ENCODE measurements at regions not wholly inside any gene's neighbourhood (a gene's known extent, or its start where the extent isn't known, plus 50 kb on each side); places are given as distances from the start of the nearest gene placed in this dataset.
"Not testable (repeated sequence)": the region's sequence is repeated elsewhere in the genome, so short reads cannot be mapped to it uniquely, and the experiment has no call there.

DNA sequence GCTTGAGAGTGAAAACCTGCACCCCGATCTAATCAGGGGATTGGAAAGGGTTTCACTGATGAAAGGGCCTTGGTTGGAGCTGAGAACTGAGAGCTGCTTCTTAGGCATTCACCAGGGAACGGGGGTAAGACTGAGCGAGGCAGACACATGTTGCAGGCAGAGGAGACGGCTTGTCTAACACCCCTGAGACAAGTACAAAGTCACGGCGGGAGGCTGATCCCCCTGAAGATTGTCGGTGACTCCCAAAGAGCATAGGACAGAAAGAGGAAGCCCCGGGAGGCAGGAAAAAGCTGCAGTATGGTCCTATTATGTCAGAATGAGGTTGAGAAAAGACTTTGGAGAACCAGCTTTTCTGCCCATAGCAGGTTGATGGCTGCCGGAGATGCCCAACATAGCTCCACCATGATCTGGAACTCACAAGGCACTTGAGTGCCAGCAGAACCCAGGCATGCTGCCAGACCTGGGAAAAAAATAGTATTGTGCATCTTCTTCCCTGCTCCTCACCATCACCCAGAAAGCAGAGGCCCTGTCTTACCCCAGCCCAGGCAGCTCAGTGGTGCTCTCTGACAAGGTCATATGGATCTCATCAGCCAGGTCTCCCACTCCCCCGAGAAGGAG is 463.9 kb upstream of the PROX1 start:
- DNase-seq (ENCODE audit: low read depth in 4 of 4, low spot score in 2 of 4): no peak

DNA sequence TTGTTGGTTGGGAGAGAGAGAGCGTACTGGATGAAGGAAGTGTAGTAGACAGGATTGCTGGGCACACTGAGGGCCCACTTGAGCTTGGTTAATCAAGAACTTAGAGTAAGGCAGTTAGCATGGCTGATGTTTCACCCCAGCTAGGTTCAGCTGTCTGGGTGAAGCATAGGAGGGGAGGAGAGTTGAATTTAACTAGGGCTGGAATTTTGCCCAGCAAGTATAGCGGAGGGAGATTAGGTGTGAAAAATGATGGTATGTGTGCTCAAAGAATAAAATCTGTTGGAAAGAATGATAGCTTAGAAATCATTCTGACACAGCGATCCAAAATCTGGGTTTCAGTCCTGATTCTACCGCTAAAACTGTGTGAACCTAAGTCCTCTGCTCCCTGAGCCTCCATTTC is 461.5 kb upstream of the PROX1 start:
- DNase-seq (ENCODE audit: low read depth in 4 of 4, low spot score in 2 of 4): no peak

- no peak for DNase-seq (ENCODE audit: low read depth in 4 of 4, low spot score in 2 of 4)
These were observed 457.0 kb upstream of the PROX1 start for GRCh38 chr1:213530611-213531320.

DNA sequence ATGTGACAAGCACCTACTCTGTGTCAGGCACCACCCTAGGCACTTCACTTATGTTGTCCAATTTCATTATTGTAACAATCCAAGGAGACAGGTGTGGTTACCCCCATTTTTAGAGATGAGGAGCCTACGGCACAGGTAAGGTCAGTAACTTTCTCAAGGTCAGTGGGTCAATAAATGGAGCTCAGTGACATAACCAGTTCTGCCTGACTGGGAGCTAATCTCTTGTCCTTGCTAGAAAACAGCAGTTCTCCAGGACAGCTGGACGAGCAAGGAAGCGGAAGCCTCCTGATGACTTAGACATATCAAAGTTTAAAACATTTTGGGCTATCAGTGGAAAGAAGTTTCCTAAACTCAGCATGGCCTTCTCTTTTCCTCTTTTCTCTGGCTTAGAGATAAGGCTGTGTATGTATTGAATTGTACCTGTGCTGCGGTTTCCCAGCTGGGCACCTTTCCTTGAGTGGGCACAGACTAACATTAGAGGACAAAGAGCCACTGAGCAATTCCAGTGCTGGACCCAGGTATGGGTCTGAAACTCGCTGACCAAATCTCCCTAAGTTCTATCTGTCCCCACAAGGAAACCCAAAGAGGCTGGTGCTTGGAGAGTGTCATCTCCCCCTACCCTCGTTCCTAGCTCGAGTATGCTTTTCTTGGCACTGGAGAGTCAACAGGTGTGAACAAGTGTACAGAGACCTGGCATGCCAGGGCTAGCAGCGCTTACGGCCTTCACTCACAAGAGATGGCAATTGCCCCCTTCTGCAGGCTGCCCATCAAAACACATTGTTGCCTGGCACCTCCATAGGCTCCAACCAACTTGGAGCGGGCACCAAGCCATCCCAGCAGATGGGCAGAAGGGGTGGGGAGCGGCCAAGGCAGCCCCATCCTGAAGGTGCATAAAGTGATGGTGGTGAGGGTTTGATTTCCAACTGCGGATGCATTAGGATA is 456.1 kb upstream of the PROX1 start:
- DNase-seq (ENCODE audit: low read depth in 4 of 4, low spot score in 2 of 4): no peak

GRCh38 chr1:213533125-213533524 is 454.6 kb upstream of the PROX1 start:
- DNase-seq (ENCODE audit: low read depth in 4 of 4, low spot score in 2 of 4): no peak

DNA sequence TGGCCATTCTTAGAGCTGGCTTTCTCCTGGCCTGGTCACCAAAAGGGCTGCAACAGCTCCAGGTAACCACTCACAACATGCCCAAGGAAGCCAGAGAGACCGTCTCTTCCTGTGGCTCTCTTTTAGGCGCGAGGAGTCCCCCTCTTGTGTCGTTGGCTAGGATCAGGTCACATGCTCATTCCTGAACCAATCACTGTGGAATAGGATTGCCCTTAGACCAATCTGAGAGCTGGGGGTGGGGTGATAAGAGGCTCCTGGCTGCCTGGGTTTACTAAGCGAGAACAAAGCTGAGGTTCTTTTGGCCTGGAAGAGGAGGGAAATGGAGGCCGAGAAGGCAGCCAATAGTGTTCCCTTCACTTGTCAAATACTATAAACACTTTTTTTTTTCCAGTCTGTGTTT is 452.1 kb upstream of the PROX1 start:
- DNase-seq (ENCODE audit: low read depth in 4 of 4, low spot score in 2 of 4): no peak

DNA sequence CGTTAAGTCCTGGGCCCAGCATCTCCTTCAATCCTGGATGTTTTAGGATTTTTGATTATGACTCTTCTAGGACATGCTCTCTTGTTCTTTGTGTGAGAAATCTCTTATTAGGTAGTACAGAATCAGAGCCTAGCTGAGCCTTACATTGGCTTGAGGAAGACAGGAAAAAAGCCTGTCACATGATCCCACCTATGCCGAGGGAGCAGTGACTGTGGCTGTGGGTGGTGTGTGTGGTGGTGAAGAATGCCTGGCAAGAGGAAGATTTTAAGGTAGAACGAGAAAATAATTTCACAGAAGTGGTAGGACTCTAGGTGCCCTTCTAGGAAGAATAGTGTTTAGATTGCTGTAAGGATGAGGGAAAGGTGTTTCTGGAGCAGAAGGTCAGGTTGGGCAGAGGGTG is 449.5 kb upstream of the PROX1 start:
- DNase-seq (ENCODE audit: low read depth in 4 of 4, low spot score in 2 of 4): no peak

DNA sequence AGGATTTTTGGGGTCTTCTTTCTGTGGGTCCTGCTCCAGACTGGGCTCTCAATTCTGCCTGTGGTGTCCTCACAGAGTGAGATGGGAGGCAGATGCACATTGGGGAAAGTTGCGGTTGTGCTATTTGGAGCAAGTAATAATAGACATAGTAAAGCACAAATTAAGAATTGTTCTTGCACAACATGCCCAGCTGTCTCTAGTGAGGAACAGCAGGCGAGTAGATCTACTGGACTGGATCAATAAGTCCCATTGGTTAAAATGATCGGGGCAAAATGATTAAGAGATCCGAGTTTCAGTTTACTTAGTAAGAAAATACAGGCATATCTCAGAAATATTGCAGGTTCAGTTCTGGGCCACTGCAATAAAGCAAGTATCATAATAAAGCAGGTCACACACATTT is 448.3 kb upstream of the PROX1 start:
- no peak for DNase-seq (ENCODE audit: low read depth in 4 of 4, low spot score in 2 of 4)

GRCh38 chr1:213541641-213542040 is 446.1 kb upstream of the PROX1 start:
- DNase-seq (ENCODE audit: low read depth in 4 of 4, low spot score in 2 of 4): no peak

GRCh38 chr1:213545181-213545580 is 442.6 kb upstream of the PROX1 start:
- not testable (repeated sequence) for DNase-seq (ENCODE audit: low read depth in 4 of 4, low spot score in 2 of 4)

DNA sequence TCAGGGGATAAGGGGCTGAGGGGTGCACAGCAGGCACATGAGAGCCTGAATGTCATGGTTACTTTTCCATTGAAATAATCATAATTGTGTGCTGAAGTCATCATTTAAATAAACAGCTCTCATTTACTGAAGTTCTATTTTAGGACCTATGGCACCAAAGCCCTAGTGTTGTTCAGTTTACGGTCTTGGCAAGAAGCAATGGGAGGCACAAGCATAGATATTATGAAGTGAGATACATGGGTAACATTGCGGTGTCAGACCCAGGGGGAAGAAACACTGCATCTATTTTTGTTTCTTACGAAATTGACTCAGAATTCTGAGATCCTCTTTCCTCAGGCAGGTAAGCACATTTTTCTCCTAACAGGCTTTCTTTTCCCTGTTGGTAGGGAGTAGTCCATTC is 437.8 kb upstream of the PROX1 start:
- DNase-seq (ENCODE audit: low read depth in 4 of 4, low spot score in 2 of 4): no peak

DNA sequence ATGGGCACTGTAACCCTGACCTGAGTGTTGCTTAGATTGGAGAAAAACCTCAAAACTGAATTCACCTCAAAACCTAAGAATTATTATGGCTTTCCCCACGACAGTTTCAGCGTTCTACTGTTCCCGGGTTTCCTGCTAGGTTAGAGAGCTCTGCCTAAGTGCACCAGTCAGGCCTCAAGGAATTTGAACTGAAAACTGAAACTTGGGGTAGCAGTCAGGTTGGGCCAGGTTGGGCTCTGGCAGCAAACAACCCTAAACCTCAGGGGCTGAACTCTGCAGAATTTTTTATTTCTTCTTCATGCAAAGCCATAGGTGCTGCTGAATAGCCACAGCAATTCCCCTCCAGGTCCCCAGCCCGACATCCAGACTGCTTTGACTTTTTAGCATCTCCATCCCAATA is 437.0 kb upstream of the PROX1 start:
- no peak for DNase-seq (ENCODE audit: low read depth in 4 of 4, low spot score in 2 of 4)

DNA sequence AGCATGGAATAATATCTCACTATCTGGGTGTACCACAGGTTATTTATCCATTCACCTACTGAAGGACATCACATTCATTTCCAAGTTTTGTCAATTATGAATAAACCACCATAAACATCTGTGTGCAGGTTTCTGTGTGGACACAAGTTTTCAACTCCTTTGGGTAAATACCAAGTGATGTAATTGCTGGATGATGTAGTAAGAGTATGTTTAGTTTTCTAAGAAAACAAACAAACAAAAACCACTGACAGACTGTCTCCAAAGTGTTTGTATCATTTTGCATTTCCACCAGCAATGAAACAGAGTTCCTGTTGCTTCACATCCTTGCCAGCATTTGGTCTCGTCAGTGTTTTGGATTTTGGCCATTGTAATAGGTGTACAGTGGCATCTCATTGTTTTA is 435.7 kb upstream of the PROX1 start:
- no peak for DNase-seq (ENCODE audit: low read depth in 4 of 4, low spot score in 2 of 4)

GRCh38 chr1:213560226-213560625 is 427.5 kb upstream of the PROX1 start:
- DNase-seq (ENCODE audit: low read depth in 4 of 4, low spot score in 2 of 4): no peak

DNA sequence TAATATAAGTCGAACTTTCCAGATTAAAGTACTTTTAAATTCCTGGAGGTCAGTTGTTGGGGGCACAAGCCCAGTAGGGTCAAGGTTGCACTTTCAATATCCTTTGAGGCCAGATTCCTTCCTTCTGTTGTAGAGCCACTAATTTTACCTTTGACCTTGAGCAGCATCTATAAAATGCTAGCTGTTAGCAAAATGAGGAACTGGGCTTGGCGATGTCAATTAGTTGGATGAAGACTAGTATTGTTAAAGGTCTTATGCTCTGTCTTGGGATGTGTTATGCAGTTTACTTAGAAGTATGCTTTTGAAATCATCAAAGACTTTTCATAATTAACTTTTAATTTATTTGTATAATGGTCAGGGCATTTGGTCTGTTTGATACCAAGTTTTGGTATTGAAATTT is 425.9 kb upstream of the PROX1 start:
- no peak for DNase-seq (ENCODE audit: low read depth in 4 of 4, low spot score in 2 of 4)

GRCh38 chr1:213564215-213564659 is 423.5 kb upstream of the PROX1 start:
- no peak for DNase-seq (ENCODE audit: low read depth in 4 of 4, low spot score in 2 of 4)

DNA sequence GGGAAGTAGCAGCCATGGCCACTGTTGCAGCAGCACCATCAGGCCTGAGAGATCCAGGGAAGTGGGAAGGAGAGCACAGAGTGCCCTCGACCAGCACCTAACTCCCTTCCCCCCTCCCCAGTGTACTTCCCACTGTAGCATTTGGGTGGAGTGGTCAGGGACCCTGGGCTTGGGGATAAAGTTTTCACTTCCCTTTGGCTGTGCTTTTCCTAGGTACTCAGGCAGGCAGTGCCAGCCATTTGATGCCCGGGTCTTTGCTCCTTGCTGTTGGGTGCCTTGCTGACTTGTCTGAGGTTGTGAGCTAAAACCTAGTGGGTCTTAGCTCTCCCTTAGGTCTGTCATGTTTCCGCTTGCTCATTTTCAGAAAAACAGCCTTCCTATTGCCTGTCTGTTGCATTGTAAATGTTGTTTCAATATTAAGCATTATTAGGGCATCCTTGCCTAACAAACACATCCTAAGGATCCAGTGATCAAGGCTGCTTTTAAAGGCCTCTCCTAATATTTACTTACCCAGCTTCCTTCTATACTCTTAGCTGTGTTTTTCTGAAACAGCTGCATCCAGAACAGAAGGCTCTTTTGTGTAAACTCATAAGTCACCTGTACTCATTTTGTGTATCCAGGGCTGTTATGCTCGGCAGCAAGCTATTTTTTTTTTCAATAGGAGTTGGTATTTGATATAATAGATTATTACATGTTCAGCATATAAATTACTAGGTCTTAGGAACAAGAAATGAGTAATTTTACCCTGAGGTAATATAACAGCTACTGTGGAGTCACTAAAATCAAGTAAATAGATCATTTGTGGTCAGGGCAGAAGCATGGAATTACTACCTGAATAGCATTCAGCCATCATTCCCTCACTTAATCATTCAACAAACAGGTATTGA is 418.6 kb upstream of the PROX1 start:
- no peak for DNase-seq (ENCODE audit: low read depth in 4 of 4, low spot score in 2 of 4)

DNA sequence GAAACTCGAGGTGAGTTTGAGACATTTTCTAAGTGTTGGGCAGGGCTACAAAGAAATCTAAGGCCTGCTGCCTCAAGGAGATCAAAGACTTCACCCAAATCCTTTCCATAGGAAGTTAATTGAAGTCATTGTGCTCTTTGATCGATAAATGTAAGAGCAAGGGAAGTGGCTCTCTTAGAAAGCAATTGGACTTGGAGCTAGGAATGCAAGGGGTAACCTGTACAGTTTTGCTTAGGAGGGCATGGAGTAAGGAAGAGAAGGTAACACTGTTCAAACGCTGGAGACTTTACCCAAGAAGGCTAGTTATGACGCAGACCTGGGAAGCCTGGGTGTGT is 418.0 kb upstream of the PROX1 start:
- DNase-seq (ENCODE audit: low read depth in 4 of 4, low spot score in 2 of 4): no peak

- DNase-seq (ENCODE audit: low read depth in 4 of 4, low spot score in 2 of 4): no peak
These were observed 417.3 kb upstream of the PROX1 start for GRCh38 chr1:213570487-213570886.

DNA sequence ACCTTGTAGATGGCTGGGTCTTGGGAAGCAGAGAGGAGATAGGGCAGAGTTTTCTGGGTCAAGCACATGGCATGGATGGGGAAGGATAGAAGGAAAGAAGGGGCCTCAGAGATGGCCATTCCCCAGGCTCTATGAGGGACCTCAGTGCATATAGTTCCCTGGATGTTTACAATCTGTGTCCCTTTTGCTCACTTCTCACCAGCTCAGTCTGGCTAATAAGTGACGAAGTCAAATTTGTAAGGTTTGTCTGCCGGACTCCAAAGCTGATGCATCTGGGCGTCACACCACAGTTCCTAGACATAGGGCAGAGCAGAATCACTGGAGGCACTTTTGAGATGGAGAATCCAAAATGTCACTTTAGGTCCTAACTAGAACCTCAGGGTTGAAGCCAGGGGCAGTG is 416.4 kb upstream of the PROX1 start:
- no peak for DNase-seq (ENCODE audit: low read depth in 4 of 4, low spot score in 2 of 4)

GRCh38 chr1:213571843-213572242 is 415.9 kb upstream of the PROX1 start:
- no peak for DNase-seq (ENCODE audit: low read depth in 4 of 4, low spot score in 2 of 4)
